HG03139 (cell line): ENCODE measurements at regions not wholly inside any gene's neighbourhood (a gene's known extent, or its start where the extent isn't known, plus 50 kb on each side); places are given as distances from the start of the nearest gene placed in this dataset.

Experiments used
- ATAC-seq: cut with Tn5 transposase; IDR thresholded peaks from one replicate; pipeline ENCODE4 v1.9.1; 2021; ENCODE audit not compliant: unreplicated experiment

- ATAC-seq, result no peak
These were observed 134.5 kb upstream of the MAGI3 start for GRCh38 chr1:113255720-113256347.

GRCh38 chr1:113256348-113256729 is 134.0 kb upstream of the MAGI3 start:
- ATAC-seq, result no peak

GRCh38 chr1:113259988-113260387 is 130.3 kb upstream of the MAGI3 start:
- no peak for ATAC-seq

GRCh38 chr1:113265196-113265595 is 125.1 kb upstream of the MAGI3 start:
- no peak for ATAC-seq

GRCh38 chr1:113266788-113267187 is 123.5 kb upstream of the MAGI3 start:
- no peak for ATAC-seq

GRCh38 chr1:113269168-113269963 is 120.9 kb upstream of the MAGI3 start:
- ATAC-seq, result no peak

- no peak for ATAC-seq
These were observed 119.3 kb upstream of the MAGI3 start for GRCh38 chr1:113271039-113271438.

- ATAC-seq, result no peak
These were observed 115.2 kb upstream of the MAGI3 start for GRCh38 chr1:113275083-113275482.

- no peak for ATAC-seq
These were observed 114.6 kb upstream of the MAGI3 start for GRCh38 chr1:113275691-113276090.

DNA sequence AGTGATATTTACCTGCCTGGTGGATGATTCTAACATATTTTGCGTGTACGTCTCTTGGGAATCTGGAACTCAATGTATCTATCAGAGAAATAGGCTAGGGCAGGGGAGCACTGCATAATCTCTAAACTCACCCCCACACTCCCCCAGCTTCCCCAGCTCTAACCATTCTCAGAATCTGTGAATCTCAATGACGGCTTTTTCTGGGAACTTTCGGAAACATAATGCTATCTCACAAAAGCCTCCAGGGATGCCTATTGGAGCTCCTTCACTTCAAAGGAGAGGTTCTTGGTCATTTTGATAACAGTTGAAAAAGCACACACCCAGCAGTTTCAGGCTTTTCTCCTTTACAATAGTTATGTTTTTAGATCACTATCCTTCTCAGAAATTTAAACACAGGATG is 113.8 kb upstream of the MAGI3 start:
- no peak for ATAC-seq

DNA sequence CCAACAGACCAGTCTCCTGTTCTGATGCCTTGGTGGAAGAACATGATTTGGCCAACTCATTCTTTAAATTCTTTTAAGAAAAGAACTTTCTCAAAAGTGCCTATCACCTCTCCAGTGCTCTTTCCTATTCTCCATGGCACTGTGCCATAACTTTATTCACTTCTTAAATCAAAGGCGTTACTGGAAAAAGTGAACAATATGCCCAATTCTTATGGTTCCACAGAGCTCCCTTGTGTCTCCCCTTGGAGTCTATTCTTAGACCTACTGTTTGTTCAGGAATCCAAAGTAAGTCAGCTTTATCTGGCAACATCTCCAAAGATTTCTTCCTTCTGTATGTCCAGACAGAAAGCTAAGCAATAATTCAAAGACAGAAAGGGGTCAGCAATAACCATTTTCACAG is 111.9 kb upstream of the MAGI3 start:
- ATAC-seq, result no peak

GRCh38 chr1:113278777-113279176 is 111.5 kb upstream of the MAGI3 start:
- ATAC-seq, result no peak

- ATAC-seq, result no peak
These were observed 110.4 kb upstream of the MAGI3 start for GRCh38 chr1:113279776-113280391.

DNA sequence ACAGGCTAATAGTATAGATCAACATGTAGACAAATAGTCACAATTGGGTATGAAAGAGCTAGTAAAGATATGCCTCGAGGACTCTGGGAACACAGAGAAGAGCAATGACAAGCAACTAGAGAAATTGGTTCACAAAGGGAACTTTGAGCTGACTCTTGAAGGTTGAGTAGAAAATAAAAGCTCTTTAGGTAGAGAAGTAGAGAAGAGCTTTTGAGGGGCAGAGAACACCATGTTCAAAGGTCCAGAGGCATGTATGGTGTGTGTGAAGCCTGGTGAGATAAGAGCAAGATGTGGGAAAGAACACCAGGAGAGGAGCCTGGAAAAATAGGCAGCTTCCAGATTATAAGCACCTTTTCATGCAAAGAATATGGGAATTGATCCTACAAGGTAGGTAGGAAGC is 109.7 kb upstream of the MAGI3 start:
- ATAC-seq, result no peak

DNA sequence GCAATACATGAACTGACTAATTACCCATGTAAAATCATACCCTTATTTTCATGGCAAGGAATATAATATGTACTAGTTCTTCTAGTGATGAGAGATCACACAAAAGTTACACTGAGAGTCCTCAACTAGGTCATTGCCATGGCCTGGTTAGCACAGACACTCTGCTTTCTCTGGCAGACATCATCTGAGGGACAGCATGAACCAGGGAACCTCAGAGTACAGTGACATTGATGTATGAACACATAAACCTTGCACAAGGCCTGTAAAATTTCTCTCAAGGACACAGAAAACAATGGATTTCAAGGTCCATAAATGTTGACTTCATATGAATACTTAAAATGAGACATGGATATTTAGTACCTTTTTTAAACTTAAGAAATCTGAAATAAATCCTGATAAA is 108.8 kb upstream of the MAGI3 start:
- ATAC-seq, result no peak

- no peak for ATAC-seq
These were observed 108.1 kb upstream of the MAGI3 start for GRCh38 chr1:113282008-113282892.

GRCh38 chr1:113282893-113283285 is 107.4 kb upstream of the MAGI3 start:
- no peak for ATAC-seq

DNA sequence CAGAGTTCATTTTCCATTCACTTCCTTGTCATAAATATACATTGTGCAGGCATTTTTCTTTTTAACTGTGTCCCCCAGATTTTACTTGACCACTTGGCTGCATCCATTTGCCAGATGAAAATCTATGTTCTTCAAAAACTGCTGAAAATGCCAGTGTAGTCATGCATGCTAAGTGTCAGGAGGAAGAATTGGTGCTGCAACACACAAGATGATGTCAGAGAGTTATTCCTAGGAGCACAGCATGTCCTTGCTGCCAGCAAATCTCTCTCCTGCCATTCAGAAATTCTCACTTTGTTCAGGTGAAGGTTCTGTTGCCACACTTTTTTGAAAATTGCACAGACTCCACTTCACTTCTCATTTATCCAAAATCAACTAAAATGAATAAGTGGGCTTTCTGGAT is 106.4 kb upstream of the MAGI3 start:
- ATAC-seq, result no peak

- ATAC-seq, result no peak
These were observed 104.2 kb upstream of the MAGI3 start for GRCh38 chr1:113286156-113286555.

DNA sequence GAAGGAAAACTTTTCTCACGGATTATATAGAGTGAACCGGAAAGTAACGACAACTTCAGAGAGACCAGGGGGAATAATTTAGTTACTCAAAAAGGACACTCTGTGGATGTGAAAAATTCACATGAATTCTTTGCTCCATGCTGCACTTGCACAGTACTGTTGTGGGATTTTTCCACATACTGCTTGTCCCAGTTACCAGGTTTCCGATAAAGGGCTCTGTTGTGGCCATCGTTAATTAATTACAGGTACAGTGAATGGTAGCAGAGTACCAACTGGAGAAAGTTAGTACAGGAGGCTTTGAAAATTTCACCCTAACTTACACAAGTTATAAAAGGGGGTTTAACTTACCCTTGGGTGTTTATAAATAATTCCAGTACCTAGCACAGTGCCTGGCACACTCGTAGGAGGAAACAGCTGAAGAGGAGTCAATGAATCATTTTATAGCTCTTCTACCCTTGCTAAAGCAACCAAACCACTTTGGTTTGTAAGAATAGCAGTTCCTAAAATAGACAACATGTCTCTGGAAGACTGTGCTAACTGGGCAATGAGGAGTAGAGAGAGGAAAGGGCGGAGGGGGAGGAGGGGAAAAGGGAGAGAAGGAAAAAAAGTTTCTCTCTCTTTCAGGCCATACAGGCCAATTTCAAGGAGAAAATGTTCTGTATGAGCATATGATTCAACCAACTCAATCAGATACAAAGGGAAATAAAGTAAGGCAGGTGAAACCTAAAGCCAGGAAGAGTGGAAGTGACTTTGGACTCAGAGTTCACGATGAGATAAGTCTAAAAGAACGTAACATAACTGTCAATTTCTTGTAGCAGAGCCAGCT is 98.3 kb upstream of the MAGI3 start:
- no peak for ATAC-seq
